HG02943 (cell line): ENCODE measurements at regions not wholly inside any gene's neighbourhood (a gene's known extent, or its start where the extent isn't known, plus 50 kb on each side); places are given as distances from the start of the nearest gene placed in this dataset.
"Not testable (repeated sequence)": the region's sequence is repeated elsewhere in the genome, so short reads cannot be mapped to it uniquely, and the experiment has no call there.

Experiments
- ATAC-seq: cut with Tn5 transposase; IDR thresholded peaks from one replicate; pipeline ENCODE4 v1.9.1; 2021; ENCODE audit warnings: mild to moderate bottlenecking, low read depth, moderate library complexity; ENCODE audit not compliant: unreplicated experiment

DNA sequence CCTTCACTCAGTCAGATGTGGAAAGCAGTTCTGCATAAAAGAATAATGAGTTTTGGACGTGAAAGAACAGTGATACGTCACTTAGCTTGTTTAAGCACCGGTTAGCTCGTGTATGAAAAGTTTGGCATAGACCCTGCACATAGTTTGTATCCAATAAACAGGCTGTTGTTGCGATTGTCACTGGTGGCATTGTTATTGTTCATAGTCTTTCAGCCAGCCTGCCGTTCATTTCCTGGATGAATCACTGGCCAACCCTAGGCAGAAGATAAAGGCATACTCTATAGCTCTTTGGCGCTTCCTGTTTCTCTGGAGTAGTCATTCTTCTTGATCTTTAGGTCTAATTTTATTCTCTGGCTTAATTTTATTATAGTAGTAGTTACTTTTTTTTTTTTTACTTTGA, 57.8 kb upstream of the ANKRD30A start:
- ATAC-seq, result no peak

DNA sequence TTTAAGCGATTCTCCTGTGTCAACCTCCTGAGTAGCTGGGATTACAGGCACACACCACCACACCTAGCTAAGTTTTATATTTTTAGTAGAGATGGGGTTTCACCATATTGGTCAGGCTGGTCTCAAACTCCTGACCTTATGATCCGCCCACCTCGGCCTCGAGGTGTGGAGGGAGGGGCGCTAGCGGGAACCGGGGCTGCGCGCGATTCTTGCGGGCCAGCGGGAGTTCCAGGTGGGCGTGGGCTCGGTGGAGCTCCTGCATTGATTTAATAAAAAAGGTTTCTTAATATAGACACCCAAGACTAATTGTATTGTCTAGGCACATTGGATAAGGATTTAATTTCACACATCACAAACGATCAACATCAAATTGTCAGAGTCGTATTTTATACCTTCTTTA, 63.1 kb upstream of the ANKRD30A start:
- not testable (repeated sequence) for ATAC-seq

DNA sequence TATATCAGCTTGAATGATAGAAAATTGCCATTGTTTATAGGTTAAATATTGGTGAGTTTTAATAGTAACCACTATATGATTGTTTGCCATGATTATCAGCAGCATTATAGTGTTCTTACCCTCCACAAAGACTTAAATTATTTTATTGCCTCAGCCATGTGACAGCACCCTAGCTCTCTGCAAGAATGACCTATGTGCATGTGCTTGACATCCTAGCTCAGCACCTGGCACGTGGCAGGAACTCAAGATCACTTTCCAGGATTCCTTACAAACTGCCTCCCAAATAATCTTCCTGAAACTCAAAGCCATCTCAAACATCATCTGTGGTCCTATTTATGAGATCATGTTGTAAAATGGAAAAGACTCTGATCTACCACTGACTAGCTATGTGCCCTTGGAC, 68.1 kb upstream of the ANKRD30A start:
- no peak for ATAC-seq

DNA sequence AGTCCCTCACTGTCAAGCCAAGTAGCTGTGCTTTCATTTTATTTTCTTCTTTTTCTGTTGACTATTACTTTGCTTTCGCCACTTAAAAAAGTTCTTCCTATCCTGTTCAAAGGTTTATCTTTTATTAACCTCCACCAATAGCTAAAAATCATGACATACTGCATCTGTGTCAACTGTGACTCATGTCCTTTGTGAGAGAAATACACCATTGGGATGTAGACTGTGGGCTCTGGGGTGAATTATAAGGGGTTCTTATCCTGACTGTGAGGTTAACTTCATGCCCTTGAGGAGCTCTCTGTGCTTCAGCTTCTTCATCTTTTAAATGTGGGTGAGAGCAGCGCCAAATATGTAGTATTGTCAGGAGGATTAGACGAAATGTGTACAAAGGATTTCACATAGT, 71.9 kb upstream of the ANKRD30A start:
- no peak for ATAC-seq

DNA sequence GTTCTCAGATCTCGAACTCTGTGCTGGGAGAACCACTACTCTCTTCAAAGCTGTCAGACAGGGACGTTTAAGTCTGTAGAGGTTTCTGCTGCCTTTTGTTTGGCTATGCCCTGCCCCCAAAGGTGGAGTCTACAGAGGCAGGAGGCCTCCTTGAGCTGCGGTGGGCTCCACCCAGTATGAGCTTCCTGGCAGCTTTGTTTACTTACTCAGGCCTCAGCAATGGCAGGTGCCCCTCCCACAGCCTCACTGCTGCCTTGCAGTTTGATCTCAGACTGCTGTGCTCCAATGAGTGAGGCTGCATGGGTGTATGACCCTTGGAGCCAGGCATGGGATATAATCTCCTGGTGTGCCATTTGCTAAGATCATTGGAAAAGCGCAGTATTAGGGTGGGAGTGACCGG, 75.4 kb upstream of the ANKRD30A start:
- ATAC-seq, result not testable (repeated sequence)

DNA sequence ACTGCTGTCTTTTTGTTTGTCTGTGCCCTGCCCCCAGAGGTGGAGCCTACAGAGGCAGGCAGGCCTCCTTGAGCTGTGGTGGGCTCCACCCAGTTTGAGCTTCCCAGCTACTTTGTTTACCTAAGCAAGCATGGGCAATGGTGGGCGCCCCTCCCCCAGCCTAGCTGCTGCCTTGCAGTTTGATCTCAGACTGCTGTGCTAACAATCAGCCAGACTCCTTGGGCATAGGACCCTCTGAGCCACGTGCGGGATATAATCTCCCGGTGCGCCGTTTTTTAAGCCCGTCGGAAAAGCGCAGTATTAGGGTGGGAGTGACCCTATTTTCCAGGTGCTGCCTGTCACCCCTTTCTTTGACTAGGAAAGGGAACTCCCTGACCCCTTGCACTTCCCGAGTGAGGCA, 81.1 kb upstream of the ANKRD30A start:
- ATAC-seq, result not testable (repeated sequence)

DNA sequence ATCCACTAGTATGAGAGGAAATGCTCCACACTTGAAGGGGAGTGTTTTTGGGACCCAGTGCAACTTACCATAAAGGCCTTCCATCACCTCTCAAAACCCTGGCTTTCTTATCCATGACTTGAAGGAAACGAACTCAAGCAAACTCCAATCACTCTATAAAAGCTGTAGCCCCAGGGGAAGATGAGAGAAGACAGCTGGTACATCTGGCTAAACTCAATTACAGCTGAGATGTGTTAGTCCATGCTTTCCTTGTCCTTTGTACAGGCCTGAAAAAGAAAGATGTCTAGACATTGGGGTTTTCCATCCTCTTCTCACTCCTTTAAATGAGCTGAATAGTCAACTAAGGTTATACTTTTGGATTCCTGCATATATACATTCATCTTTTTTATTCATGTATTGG, 89.5 kb upstream of the ANKRD30A start:
- no peak for ATAC-seq

DNA sequence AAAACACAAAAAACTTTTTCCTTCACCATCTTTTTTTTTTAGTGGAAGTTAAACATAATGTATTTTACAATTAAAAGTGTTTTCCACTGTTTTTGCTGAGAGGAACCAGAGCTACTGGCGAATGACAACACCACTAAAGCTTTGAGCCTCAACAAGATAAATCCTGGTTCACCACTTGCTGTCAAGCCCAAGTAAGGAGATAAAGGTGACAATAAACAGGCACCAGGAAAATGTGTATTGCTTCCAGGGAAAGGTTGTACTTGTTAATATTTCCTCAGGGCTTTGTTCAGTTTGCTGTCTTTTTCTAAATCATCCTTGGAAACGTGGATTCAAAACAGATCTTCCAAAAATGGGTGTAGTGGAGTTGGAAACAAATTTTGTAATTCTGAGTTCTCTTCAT, 109.9 kb upstream of the ANKRD30A start:
- no peak for ATAC-seq

DNA sequence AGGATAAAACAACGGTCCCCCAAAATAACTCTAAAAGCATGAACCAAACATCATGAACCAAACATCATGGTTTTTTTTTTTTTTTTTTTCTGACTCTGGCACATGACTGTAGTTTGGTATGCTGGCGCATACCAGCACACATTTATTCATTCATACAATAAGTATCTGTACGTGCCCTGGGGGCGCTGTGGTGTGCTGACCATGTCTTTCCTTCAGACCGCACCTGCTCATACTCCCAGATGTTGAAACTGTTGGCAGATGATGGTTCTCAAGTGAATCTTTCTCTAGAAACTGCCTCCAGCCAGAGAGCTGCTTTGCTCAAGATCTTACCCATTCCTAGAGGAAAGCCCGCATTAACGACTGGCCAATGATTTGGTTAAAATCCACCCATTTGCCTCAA, 114.7 kb upstream of the ANKRD30A start:
- no peak for ATAC-seq

DNA sequence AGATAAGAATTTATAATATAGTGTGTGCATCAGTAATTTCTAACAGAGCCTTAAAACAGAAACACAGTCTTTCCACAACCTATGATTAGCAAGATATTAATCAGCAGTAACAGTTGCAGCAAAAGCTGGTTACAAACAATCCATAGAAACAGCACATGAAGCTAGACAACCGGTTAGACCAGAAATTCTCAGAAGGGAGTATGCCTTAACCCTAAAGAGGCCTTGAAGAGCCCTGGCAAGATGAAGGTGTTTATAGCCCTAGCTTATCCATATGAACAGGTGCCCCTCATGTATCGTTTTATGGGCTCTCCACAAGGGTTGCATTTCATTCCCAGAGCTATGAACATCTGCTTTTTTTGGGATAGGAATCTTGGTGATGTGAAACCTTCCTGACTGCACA, 117.1 kb upstream of the ANKRD30A start:
- ATAC-seq, result not testable (repeated sequence)

DNA sequence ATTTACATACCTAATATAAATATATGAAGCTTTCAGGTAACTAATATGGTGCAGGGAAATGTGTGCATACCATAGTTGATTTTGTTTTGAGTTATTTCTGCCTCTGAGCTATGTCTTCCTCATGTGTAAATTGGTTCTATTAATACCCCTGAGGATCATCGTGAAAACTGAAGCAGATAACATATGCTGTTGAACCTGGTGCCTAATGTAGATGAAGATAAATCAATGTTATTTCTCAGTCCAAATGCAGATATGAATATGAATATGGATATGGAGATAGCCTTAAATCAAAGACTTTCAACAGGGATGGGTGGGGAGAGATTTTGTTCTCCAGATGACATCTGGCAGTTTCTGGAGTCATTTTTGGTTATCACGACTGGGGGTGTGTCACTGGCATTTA, 122.3 kb upstream of the ANKRD30A start:
- no peak for ATAC-seq

DNA sequence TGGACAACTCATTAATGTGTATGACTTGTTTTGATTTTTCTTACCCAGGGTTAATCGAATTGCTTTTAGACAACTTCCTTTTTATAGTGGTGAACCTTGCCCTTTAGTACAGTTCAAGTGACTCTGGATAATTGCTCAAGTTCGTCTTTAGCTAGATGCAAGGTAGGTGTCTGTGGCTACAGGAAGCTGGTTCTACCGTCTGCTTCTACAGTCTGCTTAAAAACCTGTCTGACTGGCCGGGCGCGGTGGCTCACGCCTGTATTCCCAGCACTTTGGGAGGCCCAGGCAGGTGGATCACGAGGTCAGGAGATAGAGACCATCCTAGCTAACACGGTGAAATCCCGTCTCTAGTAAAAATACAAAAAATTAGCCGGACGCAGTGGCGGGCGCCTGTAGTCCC, 129.6 kb upstream of the ANKRD30A start:
- not testable (repeated sequence) for ATAC-seq

DNA sequence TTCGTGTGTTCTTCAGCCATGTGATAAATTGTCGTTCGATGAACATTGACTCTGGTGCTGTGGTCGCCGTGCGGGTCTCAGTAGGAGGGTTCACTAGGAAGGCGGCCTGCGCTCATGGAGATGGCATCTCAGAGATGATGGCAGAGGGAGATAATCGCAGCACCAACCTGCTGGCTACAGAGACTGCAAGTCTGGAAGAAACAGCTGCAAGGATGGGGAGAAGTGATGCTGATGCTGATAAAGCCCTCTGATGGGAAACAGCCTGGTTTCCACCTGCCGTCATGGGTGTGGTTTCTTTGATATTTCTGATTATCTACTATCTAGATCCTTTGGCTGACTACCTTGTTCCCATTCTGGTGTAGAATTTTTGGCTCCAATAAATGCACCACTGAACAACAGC, 130.5 kb upstream of the ANKRD30A start:
- ATAC-seq, result no peak

DNA sequence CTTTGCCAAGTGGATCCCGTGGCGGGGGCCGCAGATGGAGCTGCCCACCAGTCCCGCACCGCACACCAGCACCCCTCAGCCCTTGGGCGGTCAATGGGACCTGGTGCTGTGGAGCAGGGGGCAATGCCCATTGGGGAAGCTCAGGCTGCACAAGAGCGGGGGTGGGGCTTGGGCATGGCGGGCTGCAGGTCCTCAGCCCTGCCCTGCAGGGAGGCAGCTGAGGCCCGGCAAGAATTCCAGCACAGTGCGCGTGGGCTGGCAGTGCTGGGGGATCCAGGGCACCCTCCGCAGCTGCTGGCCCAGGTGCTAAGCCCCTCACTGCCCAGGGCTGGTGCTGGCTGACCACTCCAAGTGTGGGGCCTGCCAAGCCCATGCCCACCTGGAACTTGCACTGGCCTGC, 136.2 kb upstream of the ANKRD30A start:
- ATAC-seq, result no peak

DNA sequence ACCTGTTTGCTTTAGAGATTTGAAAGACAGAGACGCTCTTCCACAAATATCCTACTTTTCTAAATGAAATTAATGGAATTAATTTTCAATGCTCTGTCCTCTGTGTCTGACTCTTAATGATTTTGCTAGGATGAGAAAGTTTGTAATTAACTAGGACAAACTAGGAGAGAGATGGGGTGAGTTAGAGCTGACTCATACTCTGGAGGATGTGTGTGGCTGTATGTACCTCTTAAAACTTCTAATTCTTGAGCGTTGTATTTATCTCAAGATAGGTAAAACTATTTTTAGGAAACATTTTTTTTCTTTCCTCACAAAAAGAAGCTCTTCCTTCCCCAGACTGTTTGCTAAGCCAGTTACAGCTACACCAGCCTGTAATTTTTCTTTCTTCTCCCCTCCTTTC, 178.8 kb upstream of the ANKRD30A start:
- ATAC-seq, result no peak

DNA sequence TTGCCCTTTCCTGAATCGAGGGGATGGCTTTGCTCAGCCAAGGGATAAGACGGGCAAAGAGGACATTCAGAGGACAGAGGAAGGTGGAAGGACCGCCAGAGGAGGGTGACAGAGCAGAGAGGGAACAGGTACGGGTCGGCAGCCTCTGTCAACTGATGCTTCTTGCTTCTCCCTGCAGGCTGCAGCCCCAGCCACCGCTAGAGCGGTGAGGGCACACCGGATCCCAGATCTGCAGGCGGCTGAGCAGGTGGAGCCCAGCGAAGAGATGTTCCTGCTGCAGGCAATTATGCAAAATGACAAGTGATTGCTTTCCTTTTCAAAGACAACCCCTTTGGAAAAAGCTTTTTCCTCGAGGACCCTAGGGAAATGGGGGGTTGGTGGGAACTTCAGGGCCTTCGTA, 181.9 kb upstream of the ANKRD30A start:
- no peak for ATAC-seq

DNA sequence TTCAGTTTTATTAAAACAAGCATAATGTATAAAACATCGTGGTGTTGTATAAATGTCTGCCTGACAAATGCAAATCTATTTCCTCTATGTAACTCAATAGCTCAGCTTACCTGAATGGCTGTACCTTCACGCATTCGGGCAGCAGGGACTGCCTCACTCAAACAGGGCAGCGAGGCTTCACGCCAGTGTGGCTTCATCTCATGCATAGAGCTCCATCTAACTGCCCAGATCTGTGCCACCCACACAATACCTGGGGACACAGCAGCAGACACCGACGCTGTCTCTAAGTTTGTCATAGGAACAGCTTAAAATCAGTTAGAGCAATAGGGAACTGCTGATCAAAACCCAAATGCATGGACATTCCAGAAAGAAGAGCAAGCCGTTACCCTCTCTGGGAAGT, 182.8 kb upstream of the ANKRD30A start:
- ATAC-seq, result no peak

DNA sequence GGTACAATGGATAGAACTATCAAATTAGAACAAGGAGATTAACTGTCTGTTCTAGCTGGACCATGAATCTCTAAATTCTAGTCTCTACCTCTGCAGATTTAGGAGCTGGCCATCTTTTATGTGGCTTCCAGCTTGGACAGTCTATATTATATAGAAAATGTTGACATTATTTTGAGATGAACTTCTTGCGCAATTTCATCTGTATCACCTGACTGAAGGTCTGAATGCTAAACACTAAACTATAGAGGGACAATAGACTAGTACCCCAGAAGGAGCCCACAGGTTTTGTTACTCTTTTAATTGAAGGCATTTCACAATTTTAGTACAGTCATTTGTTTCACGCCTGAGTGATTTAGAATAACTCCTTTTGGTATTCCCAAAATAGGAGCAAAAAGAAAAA, 222.4 kb upstream of the ANKRD30A start:
- ATAC-seq, result no peak

DNA sequence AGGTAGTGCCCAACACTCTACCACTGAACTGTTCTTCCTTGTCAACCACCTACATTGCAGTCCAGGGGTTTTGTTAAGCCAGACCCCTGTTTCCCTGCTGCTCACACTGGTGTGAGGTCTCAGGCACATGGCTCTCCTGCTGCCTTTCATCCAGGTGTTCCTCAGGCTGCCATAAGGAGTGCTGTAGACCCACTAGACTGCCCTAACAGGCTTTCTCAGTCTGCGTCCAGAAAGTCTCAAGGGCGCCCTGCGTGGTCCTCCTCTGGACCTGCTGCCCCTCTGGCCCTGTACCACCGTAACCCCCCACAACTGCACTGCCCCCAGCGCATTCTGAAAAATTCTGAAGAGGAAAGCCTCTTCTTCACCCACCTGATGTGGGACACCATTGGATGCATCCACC, 225.7 kb upstream of the ANKRD30A start:
- no peak for ATAC-seq

DNA sequence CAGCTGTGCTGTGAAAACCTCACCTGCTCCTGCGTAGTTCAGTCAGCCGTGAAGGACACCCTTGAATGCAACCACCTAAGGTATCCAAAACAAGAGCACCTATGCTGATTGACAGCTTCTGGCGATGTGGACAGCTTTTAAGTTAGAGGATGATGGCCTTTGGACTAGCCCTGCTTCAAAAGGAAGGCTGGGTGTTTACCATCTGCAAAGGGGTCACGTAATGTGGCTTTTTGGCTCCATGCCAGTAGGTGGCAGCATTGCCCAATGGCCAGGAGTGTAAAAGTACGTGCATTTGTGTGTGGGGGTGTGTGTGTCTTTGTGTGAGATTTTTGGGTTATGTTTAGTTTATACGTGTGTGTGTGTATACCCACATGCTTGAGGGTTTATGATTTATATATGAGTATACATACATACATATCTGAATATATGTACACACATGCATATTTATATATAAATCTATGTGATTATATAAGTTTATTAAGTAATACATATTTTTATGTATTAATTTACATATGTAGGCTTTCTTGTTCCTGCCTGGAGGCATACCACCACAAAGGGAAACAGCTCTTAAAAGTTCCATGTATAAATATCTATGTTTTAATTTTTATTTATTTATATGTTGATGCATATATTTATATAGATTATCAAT, 236.3 kb upstream of the ANKRD30A start:
- ATAC-seq, result peak; percentile 70

DNA sequence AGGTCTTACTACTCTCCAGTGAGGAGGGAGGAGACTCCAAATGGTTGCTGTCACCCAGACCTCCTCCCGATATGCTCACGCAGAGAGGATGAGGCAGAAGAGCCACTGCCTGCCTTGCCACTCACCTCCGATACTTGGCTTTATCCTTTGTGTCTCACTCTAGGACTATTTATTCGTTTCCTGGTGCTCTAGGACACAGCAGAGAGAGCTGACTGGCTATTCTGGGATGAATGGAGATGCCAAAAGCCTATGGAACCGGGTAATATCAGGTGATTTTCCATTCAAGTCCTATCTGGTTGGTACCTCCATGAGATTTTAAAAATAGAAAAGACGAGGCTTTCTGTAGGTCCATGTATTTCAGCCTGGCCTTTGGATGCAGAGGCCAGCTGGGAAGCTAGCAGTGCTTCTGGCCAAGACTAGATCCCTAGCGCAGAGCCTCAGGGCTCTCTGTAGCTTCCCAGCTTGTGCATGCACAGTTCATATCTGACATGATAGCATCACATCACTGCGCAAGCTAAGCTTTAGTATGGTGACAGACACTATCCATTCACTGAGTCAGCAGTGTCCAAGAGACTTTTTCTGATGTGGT, 239.0 kb upstream of the ANKRD30A start:
- ATAC-seq, result no peak

DNA sequence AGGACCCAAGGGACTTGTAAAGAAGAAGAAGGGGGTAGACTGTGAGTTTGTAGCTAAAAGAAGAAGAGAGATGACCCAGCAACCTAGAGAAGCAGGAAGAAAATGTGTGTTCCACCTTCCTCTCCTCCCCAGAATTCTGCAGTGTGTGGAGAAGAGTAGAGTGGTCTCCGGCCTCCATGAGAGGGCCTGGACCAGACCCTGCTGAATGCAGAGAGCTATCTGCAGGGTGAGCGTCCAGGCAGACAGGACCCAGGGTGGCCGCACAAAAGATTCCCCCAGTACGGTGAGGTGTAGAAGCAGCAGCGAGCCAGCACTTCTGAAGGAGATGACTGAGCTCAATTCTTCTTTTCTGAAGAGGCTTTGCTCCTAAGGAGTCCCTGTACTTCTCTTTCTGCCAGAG, 239.7 kb upstream of the ANKRD30A start:
- no peak for ATAC-seq

DNA sequence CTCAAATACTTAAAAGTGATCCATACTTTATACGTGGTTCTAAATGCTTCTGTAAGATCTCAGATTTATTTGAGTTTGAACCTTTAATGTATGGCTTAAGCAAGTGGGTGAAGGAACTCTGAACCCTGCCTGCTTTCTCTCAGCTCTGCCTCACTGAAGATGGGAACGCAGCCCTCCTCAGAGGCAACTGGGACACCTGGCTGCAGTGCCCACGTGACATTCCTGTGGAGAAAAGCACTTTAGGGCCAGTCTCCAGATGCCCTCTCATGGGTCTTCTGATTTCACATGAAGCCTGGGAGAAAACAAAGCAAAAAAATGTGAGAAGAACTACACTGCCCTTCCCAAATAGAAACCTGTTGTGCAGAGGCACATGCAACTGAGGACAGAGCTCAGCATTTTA, 242.6 kb upstream of the ANKRD30A start:
- ATAC-seq, result no peak
